ENCODE measurements at regions not wholly inside any gene's neighbourhood (a gene's known extent, or its start where the extent isn't known, plus 50 kb on each side); places are given as distances from the start of the nearest gene placed in this dataset.

DNA sequence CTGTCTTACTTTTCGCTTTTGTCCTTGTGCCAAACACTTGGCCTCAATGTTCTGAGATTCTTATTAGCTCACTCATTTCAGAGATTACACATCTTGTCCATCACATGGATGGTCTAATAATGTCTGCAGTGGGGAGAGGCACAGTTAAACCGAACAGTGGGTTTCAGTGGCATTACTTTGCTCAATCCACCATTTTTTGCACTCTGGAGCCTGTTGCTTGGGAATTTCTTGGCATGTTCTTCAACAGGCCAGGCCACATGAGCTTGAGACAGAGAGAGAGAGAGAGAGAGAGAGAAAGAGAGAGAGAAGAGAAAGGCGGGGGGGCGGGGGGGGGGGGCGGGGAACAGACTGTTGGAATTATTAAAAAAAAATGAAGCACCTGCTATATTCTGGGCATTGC is 1327.8 kb upstream of the WWC1 start:
- no peak for ATAC-seq
- intact Hi-C loops (cut with micrococcal nuclease; ENCODE audit: unreplicated experiment) (no loop called here), in situ Hi-C loops (cut with HindIII; ENCODE audit: extremely low pct_ligation_motif_present, low pct_unique_long_range_greater_than_20kb) (no loop called here)
- H3K9me3 ChIP-seq (ENCODE audit: low read length): no peaks in the 10 kb centered on the region
- 26% methylated on average over 4 of the region's 5 CpGs for whole genome bisulfite sequencing (ENCODE audit: low lambda C conversion rate)
- H3K4me1 ChIP-seq (ENCODE audit: insufficient read depth, low read length): no peaks in the 10 kb centered on the region
- CTCF ChIA-PET (ENCODE audit: low intra/inter-chr PET ratio, low total read pairs): no interaction called here
- H2AFZ ChIP-seq (ENCODE audit: low read length): no peak overlapping the region
- POLR2A ChIA-PET: no interaction called here
- no peak overlapping the region for H3K27ac ChIP-seq (ENCODE audit: extremely low read length, insufficient read depth, low read length)
- no peak for DNase-seq (ENCODE audit: low spot score)
- no peak overlapping the region for H3K4me2 ChIP-seq (ENCODE audit: low read depth, low read length)
- TF ChIP-seq ZNF589 (CRISPR knock-in tag; conservative IDR thresholded peaks at IDR 0.05) (no peak), XRCC5 (optimal IDR thresholded peaks at IDR 0.05; ENCODE audit: low read length) (no peak), NR2F6 (IDR thresholded peaks at IDR 0.05) (no peak), NR2F6 (CRISPR knock-in tag; IDR thresholded peaks at IDR 0.05) (no peak), CBX2 (IDR thresholded peaks at IDR 0.05; ENCODE audit: low read depth, low read length) (no peak), CBX2 (CRISPR knock-in tag; IDR thresholded peaks at IDR 0.05; ENCODE audit: low read depth) (no peak), GFI1 (CRISPR knock-in tag; IDR thresholded peaks at IDR 0.05; ENCODE audit: borderline replicate concordance) (no peak), ZNF619 (CRISPR knock-in tag; IDR thresholded peaks at IDR 0.05) (no peak), ZMYM2 (CRISPR knock-in tag; IDR thresholded peaks at IDR 0.05) (no peak), ZMYM4 (CRISPR knock-in tag; IDR thresholded peaks at IDR 0.05) (no peak), SMARCE1 (IDR thresholded peaks at IDR 0.05; ENCODE audit: borderline replicate concordance) (no peak), NR1H2 (CRISPR knock-in tag; IDR thresholded peaks at IDR 0.05; ENCODE audit: borderline replicate concordance, low read depth) (no peak), ZNF296 (CRISPR knock-in tag; conservative IDR thresholded peaks at IDR 0.05) (no peak), ZNF329 (CRISPR knock-in tag; IDR thresholded peaks at IDR 0.05; ENCODE audit: low read depth) (no peak), SALL2 (CRISPR knock-in tag; IDR thresholded peaks at IDR 0.05) (no peak), ZNF484 (CRISPR knock-in tag; IDR thresholded peaks at IDR 0.05; ENCODE audit: borderline replicate concordance, low read depth) (no peak), ZEB1 (IDR thresholded peaks at IDR 0.05; ENCODE audit: insufficient replicate concordance, low read depth) (no peak)
- TF ChIP-seq, protein P1, sequence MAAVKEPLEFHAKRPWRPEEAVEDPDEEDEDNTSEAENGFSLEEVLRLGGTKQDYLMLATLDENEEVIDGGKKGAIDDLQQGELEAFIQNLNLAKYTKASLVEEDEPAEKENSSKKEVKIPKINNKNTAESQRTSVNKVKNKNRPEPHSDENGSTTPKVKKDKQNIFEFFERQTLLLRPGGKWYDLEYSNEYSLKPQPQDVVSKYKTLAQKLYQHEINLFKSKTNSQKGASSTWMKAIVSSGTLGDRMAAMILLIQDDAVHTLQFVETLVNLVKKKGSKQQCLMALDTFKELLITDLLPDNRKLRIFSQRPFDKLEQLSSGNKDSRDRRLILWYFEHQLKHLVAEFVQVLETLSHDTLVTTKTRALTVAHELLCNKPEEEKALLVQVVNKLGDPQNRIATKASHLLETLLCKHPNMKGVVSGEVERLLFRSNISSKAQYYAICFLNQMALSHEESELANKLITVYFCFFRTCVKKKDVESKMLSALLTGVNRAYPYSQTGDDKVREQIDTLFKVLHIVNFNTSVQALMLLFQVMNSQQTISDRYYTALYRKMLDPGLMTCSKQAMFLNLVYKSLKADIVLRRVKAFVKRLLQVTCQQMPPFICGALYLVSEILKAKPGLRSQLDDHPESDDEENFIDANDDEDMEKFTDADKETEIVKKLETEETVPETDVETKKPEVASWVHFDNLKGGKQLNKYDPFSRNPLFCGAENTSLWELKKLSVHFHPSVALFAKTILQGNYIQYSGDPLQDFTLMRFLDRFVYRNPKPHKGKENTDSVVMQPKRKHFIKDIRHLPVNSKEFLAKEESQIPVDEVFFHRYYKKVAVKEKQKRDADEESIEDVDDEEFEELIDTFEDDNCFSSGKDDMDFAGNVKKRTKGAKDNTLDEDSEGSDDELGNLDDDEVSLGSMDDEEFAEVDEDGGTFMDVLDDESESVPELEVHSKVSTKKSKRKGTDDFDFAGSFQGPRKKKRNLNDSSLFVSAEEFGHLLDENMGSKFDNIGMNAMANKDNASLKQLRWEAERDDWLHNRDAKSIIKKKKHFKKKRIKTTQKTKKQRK (IDR thresholded peaks at IDR 0.05; ENCODE audit: low read length): no peak
- H4K20me1 ChIP-seq (ENCODE audit: insufficient read depth, low read length): no peaks in the 10 kb centered on the region
- no peak overlapping the region for H3K9ac ChIP-seq (ENCODE audit: insufficient read depth, low read depth, low read length)
- H3K36me3 ChIP-seq (replicated peaks in 1 of 2; ENCODE audit: control insufficient read depth in 1 of 2, insufficient read depth in 2 of 2, low read length in 2 of 2): no peaks in the 10 kb centered on the region
- no peak overlapping the region for H3K4me3 ChIP-seq (replicated peaks in 1 of 3; ENCODE audit: insufficient read depth in 1 of 3, low read depth in 2 of 3, low read length in 3 of 3)
- no peaks in the 10 kb centered on the region for H3K79me2 ChIP-seq (ENCODE audit: insufficient read depth, low read length)
- FAIRE-seq: no peak
- no TSS peak for BruUV-seq (replicated peaks)
- H3K27me3 ChIP-seq (ENCODE audit: control insufficient read depth in 1 of 2, insufficient read depth in 2 of 2, low read length in 2 of 2): no peaks in the 10 kb centered on the region
